BLaER1 treated with 17β-estradiol and CSF1 and Interleukin-3, amounts not matched to agents 10 nM and 100 nM (cell line): ENCODE measurements at regions not wholly inside any gene's neighbourhood (a gene's known extent, or its start where the extent isn't known, plus 50 kb on each side); places are given as distances from the start of the nearest gene placed in this dataset.

Experiments
- H3K27ac ChIP-seq, 11 experiments: shearing (Covaris generic); formaldehyde crosslinking; 2 replicates each; pipeline ENCODE4 v1.8.1; 2022
- H3K27me3 ChIP-seq, 11 experiments: shearing (Covaris generic); formaldehyde crosslinking; 2 replicates each; pipeline ENCODE4 v1.8.1; 2022
- H3K36me3 ChIP-seq, 11 experiments: shearing (Covaris generic); formaldehyde crosslinking; 2 replicates each; pipeline ENCODE4 v1.8.1; 2022
- H3K4me1 ChIP-seq, 10 experiments: shearing (Covaris generic); formaldehyde crosslinking; 2 replicates each; pipeline ENCODE4 v1.8.1; 2022
- H3K4me2 ChIP-seq, 11 experiments: shearing (Covaris generic); formaldehyde crosslinking; 2 replicates each; pipeline ENCODE4 v1.8.1; 2022
- H3K4me3 ChIP-seq, 10 experiments: shearing (Covaris generic); formaldehyde crosslinking; 2 replicates each; pipeline ENCODE4 v1.8.1; 2022
- H3K9ac ChIP-seq, 11 experiments: shearing (Covaris generic); formaldehyde crosslinking; 2 replicates each; pipeline ENCODE4 v1.8.1; 2022
- H3K9me3 ChIP-seq, 11 experiments: shearing (Covaris generic); formaldehyde crosslinking; replicated peaks in 1 of 11; 2 replicates each; pipeline ENCODE4 v1.8.1; 2022
- H4K20me1 ChIP-seq, 11 experiments: shearing (Covaris generic); formaldehyde crosslinking; 2 replicates each; pipeline ENCODE4 v1.8.1; 2022
- Cebpa-rat ChIP-seq, 11 experiments: shearing (Covaris generic); IDR thresholded peaks; 2 replicates each; pipeline ENCODE4 v1.8.1; 2022

DNA sequence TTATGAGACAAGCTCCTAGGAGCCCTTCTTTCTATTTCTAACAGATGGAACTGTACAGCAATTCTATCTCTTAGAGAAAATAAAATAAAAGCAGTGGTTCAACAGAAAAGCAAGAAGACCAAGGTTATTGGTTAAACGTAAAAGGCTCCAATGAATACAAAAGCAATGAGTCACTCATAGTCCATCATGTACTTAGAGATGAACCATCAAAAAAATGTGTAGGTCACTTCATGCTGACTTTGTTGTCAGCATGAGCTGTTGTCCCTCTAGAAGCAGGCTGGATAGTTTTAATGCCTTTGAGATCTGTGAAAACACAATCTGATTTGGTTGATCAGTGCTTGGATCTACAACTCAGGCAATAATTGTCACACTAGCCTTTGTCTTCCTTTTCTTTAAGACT is 378.6 kb upstream of the ANXA10 start:
- Histone ChIP-seq H3K27me3 (no peaks in the 10 kb centered on the region), H3K9ac (no peak overlapping the region), H4K20me1 (no peaks in the 10 kb centered on the region), H3K9me3 (no peaks in the 10 kb centered on the region), H3K36me3 (no peaks in the 10 kb centered on the region), H3K4me2 (no peak overlapping the region), H3K4me3 (no peak overlapping the region), H3K27ac (no peak overlapping the region), H3K4me1 (no peaks in the 10 kb centered on the region)
- TF ChIP-seq Cebpa-rat (IDR thresholded peaks at IDR 0.05) = no peak

DNA sequence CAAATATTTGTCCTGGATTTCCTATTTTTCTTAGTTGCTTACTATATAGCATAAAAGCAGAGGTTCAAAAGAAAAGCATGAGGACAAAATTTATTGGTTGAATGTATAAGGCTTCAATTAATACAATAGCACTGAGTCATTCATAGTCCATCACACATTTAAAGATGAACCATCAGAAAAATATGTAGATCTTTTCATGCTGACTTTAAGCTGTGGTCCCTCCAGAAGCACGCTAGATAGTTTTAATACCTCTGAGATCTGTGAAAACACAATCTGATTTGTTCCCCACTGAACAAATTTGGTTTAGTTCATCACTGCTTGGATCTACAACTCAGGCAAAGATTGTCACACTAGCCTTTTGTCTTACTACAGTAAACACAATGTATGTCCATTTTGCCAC is 377.2 kb upstream of the ANXA10 start:
- no peak overlapping the region for H3K27ac ChIP-seq
- no peaks in the 10 kb centered on the region for H3K36me3 ChIP-seq
- no peaks in the 10 kb centered on the region for H3K9me3 ChIP-seq
- H3K4me1 ChIP-seq = no peaks in the 10 kb centered on the region
- no peak overlapping the region for H3K4me2 ChIP-seq
- no peaks in the 10 kb centered on the region for H4K20me1 ChIP-seq
- no peak overlapping the region for H3K9ac ChIP-seq
- no peak for TF ChIP-seq Cebpa-rat (IDR thresholded peaks at IDR 0.05)
- H3K27me3 ChIP-seq = no peaks in the 10 kb centered on the region
- no peak overlapping the region for H3K4me3 ChIP-seq

DNA sequence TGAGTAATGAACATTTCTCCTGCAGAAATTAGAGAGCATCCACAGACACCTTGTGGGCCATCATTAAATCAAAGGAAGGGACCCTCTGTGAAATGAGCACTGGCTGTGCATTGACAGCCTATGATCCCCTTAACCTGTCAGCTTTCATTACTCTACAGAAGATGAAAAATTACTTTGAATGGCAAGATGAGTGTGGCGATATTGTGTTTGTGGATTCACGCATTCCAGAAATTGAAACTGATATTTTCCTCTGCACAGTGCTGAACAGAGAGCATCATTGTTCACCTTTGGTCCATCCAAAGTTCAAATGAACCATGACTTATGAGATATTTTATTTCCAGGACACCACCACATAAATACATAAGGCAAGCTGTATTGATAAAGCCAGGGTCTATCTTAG is 374.8 kb upstream of the ANXA10 start:
- Histone ChIP-seq H3K4me3 (no peak overlapping the region), H3K27me3 (no peaks in the 10 kb centered on the region), H3K27ac (no peak overlapping the region), H3K9me3 (no peaks in the 10 kb centered on the region), H3K4me1 (no peaks in the 10 kb centered on the region), H4K20me1 (no peaks in the 10 kb centered on the region), H3K4me2 (no peak overlapping the region), H3K9ac (no peak overlapping the region), H3K36me3 (no peaks in the 10 kb centered on the region)
- no peak for TF ChIP-seq Cebpa-rat (IDR thresholded peaks at IDR 0.05)

DNA sequence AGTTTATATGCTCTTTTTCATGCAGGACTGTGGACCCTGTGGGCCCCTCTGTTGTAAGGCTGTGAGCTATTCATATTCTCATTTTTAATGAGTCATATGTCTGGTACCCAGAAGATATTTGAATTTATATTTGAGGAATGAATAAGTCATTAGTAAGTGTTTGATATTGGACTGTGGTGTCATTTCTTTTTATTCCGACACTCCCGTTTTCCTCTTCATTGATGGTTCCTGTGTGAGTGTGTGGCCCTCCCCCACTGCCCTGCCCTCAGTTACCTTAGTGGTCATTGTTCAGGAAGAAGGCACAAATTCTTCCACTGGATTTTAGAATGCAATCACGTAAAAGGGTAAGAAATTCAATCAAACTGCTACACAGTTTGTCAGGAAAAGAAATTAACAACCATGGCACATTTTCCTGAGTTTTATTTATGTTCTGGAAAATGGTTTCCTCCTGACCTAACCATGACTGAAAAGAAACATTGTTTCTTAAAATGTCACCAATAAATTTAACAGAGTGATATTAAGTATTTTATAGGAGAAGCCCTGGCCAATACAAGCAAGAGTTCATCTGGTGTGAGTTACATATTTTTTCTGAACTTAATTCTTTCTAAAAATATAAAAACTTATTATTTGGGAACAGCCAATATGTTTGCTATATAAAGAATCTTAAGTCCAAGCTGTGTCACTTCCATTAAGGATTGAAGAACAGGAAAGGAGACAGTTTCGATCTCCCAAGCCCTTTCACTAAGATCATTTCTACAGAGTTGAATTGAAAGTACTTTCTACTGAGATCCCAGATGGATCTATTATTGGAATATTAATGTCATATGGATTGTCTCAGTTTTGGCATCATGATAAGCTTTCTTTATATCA is 370.5 kb upstream of the ANXA10 start:
- Histone ChIP-seq H3K4me3 (no peak overlapping the region), H4K20me1 (no peaks in the 10 kb centered on the region), H3K9ac (no peak overlapping the region), H3K4me2 (no peak overlapping the region), H3K36me3 (no peaks in the 10 kb centered on the region), H3K27me3 (no peaks in the 10 kb centered on the region), H3K9me3 (no peaks in the 10 kb centered on the region), H3K27ac (no peak overlapping the region), H3K4me1 (no peaks in the 10 kb centered on the region)
- no peak for TF ChIP-seq Cebpa-rat (IDR thresholded peaks at IDR 0.05)

DNA sequence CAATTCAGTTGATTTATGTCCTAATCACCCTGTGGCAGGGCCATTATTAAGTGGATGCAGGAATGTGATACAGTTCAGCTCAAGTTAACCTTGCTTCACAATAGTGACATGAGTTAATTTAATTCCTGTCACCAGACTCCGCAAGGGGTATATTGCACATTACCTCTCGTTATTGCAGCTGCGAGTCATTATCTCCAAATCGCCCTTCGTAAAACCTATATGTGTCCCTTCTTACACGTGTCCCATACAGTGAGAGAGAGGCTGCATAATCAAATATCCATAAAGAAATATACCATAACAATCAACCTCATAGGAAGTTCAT is 369.9 kb upstream of the ANXA10 start:
- Histone ChIP-seq H3K4me2 (no peak overlapping the region), H3K27me3 (no peaks in the 10 kb centered on the region), H3K4me1 (no peaks in the 10 kb centered on the region), H4K20me1 (no peaks in the 10 kb centered on the region), H3K9ac (no peak overlapping the region), H3K36me3 (no peaks in the 10 kb centered on the region), H3K4me3 (no peak overlapping the region), H3K9me3 (no peaks in the 10 kb centered on the region), H3K27ac (no peak overlapping the region)
- TF ChIP-seq Cebpa-rat (IDR thresholded peaks at IDR 0.05) = no peak

DNA sequence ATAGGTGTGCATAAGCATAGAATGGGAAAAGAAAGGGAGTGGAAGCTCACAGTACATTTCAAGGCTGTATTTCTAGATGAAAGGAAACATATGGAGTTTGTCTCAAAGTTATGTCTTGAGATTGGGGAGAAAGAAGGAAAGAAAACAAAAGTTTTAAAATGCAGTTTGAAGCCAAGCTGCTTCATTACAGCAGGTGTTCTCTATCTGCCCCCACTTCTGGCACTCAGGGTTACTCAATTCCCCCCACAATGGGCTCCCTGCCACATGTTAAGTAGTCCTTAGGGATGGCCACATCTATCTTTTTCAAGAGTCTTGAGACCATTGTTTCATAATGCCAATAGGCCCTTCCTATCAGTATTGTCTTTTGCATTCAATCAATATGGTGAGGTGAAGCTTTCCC is 367.4 kb upstream of the ANXA10 start:
- Histone ChIP-seq H4K20me1 (no peaks in the 10 kb centered on the region), H3K9ac (no peak overlapping the region), H3K36me3 (no peaks in the 10 kb centered on the region; a peak in 1 of 22 replicates), H3K4me3 (no peak overlapping the region), H3K4me1 (no peaks in the 10 kb centered on the region), H3K9me3 (peaks cover 2 to 8% (median 5%) of the 10 kb centered on the region in 11 experiments), H3K27me3 (no peaks in the 10 kb centered on the region), H3K27ac (no peak overlapping the region), H3K4me2 (no peak overlapping the region)
- no peak for TF ChIP-seq Cebpa-rat (IDR thresholded peaks at IDR 0.05)

DNA sequence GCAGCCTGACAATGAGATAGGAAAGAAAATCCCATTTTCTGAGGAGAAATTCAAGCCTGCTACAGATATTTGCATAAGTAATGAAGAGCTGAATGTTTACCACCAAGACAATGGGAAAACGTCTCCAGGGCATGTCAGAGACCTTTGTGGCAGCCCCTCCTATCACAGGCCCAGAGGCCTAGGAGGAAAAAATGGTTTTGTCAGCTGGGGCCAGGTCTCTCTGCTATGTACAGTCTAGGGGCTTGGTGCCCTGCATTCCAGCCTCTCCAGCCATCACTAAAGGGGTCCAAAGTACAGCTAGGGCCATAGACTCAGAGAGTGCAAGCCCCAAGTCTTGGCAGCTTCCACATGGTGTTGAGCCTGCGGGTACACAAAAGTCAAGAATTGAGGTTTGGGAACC is 361.6 kb upstream of the ANXA10 start:
- no peak for TF ChIP-seq Cebpa-rat (IDR thresholded peaks at IDR 0.05)
- H3K36me3 ChIP-seq = no peaks in the 10 kb centered on the region; a peak in 1 of 22 replicates
- no peaks in the 10 kb centered on the region for H3K27me3 ChIP-seq
- H3K4me2 ChIP-seq = no peak overlapping the region
- H3K27ac ChIP-seq = no peak overlapping the region
- no peaks in the 10 kb centered on the region for H4K20me1 ChIP-seq
- no peaks in the 10 kb centered on the region for H3K4me1 ChIP-seq
- no peak overlapping the region; a peak in 2 of 20 replicates for H3K4me3 ChIP-seq
- no peak overlapping the region for H3K9ac ChIP-seq
- peaks cover 20 to 29% (median 27%) of the 10 kb centered on the region in 11 experiments for H3K9me3 ChIP-seq

DNA sequence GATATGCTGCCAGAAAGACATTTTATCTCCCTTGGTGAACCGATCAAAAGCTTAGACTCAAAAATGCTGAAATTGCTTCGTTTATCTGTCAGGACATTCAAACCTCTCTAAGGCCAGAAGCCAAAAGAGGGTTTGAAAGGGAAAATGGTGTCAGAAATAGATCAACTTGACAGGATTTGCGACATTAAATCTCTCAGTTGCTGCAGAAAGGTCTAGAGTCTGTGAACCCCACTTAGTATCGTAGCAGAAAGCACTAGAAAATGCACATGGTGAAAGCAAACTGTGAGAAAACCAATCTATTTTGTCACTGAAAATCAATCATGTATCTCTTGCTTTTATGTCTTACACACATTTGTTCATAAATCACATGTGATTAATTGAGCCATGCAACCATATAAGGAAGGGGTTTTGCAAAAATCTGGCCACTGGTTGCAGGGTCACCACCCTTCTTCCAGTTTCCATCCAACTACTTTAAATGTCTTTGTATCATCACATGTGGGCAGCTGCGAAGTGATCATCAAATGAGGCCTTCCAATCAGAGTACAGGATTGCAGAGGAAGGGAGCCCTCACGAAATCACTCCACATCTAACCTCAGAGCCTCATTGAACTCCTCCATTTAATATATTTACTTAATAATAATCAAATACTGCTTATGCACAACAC is 347.2 kb upstream of the ANXA10 start:
- TF ChIP-seq Cebpa-rat (IDR thresholded peaks at IDR 0.05) = no peak
- H3K4me3 ChIP-seq = no peak overlapping the region
- H3K9me3 ChIP-seq = no peaks in the 10 kb centered on the region
- no peaks in the 10 kb centered on the region for H3K4me1 ChIP-seq
- H3K4me2 ChIP-seq = no peak overlapping the region
- no peak overlapping the region for H3K9ac ChIP-seq
- H3K27me3 ChIP-seq = no peaks in the 10 kb centered on the region
- no peak overlapping the region for H3K27ac ChIP-seq
- H3K36me3 ChIP-seq = no peaks in the 10 kb centered on the region
- no peaks in the 10 kb centered on the region for H4K20me1 ChIP-seq

DNA sequence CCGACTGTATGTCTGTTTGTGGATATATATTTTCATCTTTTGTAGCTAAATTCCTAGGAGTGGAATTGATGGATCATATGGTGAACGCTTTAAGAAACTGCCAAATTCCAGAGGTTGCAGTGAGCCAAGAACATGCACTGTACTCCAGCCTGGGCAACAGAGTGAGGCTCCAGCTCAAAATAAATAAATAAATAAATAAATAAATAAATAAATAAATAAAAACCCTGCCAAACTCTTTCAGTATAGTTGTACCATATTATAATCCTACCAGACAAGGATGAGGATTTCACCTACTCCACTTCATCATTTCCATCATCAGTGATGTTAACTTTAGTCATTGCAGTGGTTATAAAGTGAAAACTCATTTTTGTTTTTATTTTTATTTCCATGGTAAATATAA is 325.1 kb upstream of the ANXA10 start:
- no peak overlapping the region for H3K9ac ChIP-seq
- H3K9me3 ChIP-seq = 0 out of 22 replicates have a peak, but pooled peaks cover 0 to 3% (median 0%) of the 10 kb centered on the region in 11 experiments
- H3K4me1 ChIP-seq = no peaks in the 10 kb centered on the region
- H3K4me3 ChIP-seq = no peak overlapping the region
- no peaks in the 10 kb centered on the region for H3K27me3 ChIP-seq
- no peaks in the 10 kb centered on the region for H4K20me1 ChIP-seq
- H3K36me3 ChIP-seq = no peaks in the 10 kb centered on the region
- no peak overlapping the region for H3K27ac ChIP-seq
- TF ChIP-seq Cebpa-rat (IDR thresholded peaks at IDR 0.05) = no peak
- no peak overlapping the region for H3K4me2 ChIP-seq

DNA sequence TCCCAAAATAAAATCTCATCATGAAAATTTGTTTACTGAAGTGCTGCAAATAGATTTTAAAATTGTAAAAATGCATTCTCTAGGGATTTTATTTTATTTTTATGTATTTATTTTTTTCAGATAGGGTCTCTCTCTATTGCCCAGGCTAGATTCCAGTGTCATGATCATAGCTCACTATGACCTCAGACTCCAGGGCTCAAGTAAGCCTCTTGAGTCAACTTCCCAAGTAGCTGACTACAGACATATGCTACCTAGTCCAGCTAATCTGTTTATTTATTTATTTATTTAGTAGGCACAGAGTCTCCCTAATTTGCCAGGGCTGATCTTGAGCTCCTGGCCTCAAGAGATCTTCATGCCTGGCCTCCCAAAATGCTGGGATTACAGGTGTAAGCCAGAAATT is 317.7 kb upstream of the ANXA10 start:
- TF ChIP-seq Cebpa-rat (IDR thresholded peaks at IDR 0.05) = no peak
- Histone ChIP-seq H3K9me3 (no peaks in the 10 kb centered on the region), H3K36me3 (no peaks in the 10 kb centered on the region), H3K4me3 (no peak overlapping the region), H4K20me1 (no peaks in the 10 kb centered on the region), H3K4me2 (no peak overlapping the region), H3K9ac (no peak overlapping the region), H3K4me1 (no peaks in the 10 kb centered on the region), H3K27me3 (no peaks in the 10 kb centered on the region), H3K27ac (no peak overlapping the region)
